ENCODE measurements at regions not wholly inside any gene's neighbourhood (a gene's known extent, or its start where the extent isn't known, plus 50 kb on each side); places are given as distances from the start of the nearest gene placed in this dataset.

DNA sequence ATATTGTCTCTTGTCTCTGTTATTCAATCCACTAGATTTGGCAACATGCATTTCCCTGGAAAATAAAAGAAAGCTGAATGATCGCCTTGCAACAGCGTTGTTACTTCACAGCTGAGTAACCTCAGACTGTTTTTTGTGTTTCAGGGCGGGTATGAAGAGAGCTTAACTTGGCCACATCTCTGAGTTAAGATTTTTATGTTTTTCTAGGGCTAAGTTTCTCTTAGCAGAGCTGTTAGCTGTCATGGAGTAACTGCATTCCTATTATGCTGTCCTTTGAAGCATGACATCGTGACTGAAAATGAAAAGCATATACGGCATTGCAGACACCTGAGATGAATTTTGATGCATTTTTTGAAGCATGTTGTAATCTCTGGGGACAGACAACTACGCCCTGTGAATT lies 1798.9 kb downstream of the PCDH7 start:
- TF ChIP-seq, protein P1, sequence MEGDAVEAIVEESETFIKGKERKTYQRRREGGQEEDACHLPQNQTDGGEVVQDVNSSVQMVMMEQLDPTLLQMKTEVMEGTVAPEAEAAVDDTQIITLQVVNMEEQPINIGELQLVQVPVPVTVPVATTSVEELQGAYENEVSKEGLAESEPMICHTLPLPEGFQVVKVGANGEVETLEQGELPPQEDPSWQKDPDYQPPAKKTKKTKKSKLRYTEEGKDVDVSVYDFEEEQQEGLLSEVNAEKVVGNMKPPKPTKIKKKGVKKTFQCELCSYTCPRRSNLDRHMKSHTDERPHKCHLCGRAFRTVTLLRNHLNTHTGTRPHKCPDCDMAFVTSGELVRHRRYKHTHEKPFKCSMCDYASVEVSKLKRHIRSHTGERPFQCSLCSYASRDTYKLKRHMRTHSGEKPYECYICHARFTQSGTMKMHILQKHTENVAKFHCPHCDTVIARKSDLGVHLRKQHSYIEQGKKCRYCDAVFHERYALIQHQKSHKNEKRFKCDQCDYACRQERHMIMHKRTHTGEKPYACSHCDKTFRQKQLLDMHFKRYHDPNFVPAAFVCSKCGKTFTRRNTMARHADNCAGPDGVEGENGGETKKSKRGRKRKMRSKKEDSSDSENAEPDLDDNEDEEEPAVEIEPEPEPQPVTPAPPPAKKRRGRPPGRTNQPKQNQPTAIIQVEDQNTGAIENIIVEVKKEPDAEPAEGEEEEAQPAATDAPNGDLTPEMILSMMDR (IDR thresholded peaks at IDR 0.05; ENCODE audit: unreplicated experiment) = no peak
- peak; percentile 71 for DNase-seq (ENCODE audit: unreplicated experiment)
- Mint-ChIP-seq H3K9me3 (ENCODE audit: unreplicated experiment) (no peaks in the 10 kb centered on the region), H3K27ac (ENCODE audit: low read depth, unreplicated experiment) (peak overlapping the region; percentile 42), H3K4me1 (ENCODE audit: insufficient read depth, unreplicated experiment) (peaks cover 4% of the 10 kb centered on the region), H3K36me3 (ENCODE audit: insufficient read depth, unreplicated experiment) (no peaks in the 10 kb centered on the region), H3K4me3 (ENCODE audit: unreplicated experiment) (peak overlapping the region; percentile 63), H3K27me3 (ENCODE audit: insufficient read depth, unreplicated experiment) (no peaks in the 10 kb centered on the region)
- no TSS peak for BruUV-seq (replicated peaks)
- ChIA-PET POLR2A (no interaction called here), CTCF (no interaction called here)
- intact Hi-C loops (cut with micrococcal nuclease) = no loop called here

DNA sequence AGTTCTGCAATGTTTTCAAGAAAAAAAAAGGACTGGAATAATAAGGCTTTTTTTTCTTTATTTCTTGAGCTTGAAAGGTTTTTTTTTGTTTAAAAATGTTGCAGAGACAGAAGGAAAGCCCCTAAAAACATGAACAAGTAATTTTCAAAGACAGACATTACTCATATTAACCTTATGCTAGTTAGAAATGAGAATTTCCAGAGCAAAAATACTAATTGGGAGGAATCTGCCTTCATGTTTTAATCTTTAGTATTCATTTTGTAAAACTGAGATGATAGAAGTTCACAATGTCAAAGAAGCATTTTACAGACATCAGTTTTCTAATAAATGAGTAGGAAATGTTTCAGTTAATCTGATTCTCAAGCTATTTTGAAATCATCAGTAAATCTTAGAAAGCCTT lies 1805.3 kb downstream of the PCDH7 start:
- Mint-ChIP-seq H3K9me3 (ENCODE audit: unreplicated experiment) (peaks cover 6% of the 10 kb centered on the region), H3K36me3 (ENCODE audit: insufficient read depth, unreplicated experiment) (no peaks in the 10 kb centered on the region), H3K27ac (ENCODE audit: low read depth, unreplicated experiment) (no peak overlapping the region), H3K4me1 (ENCODE audit: insufficient read depth, unreplicated experiment) (peaks cover under 1% of the 10 kb centered on the region), H3K27me3 (ENCODE audit: insufficient read depth, unreplicated experiment) (no peaks in the 10 kb centered on the region), H3K4me3 (ENCODE audit: unreplicated experiment) (no peak overlapping the region)
- ChIA-PET CTCF (no interaction called here), POLR2A (interaction anchor here (0.7 kb wide), 2 partner anchors 69 to 1643 kb away, joined by 3 read pairs; no protein-coding TSS in a partner anchor)
- DNase-seq (ENCODE audit: unreplicated experiment) = no peak
- intact Hi-C loops (cut with micrococcal nuclease) = no loop called here
- TF ChIP-seq, protein P1 (IDR thresholded peaks at IDR 0.05; ENCODE audit: unreplicated experiment) = no peak
- BruUV-seq (replicated peaks) = no TSS peak

DNA sequence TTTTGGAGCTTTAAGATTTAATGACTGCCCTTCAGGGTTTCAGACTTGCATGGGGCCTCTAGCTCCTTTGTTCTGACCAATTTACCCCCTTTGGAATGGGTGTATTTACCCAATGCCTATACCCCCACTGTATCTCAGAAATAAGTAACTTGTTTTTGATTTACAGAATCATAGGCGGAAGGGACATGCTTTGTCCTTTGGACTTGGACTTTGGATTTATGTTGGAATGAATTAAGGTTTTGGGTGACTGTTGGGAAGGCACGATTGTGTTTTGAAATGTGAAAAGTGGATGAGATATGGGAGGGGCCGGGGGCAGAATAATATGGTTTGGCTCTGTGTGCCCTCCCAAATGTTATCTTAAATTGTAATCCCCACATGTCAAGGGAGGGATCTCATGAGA lies 1824.7 kb downstream of the PCDH7 start:
- Mint-ChIP-seq H3K27me3 (ENCODE audit: insufficient read depth, unreplicated experiment) (no peaks in the 10 kb centered on the region), H3K36me3 (ENCODE audit: insufficient read depth, unreplicated experiment) (peaks cover 7% of the 10 kb centered on the region), H3K4me3 (ENCODE audit: unreplicated experiment) (no peak overlapping the region), H3K27ac (ENCODE audit: low read depth, unreplicated experiment) (no peak overlapping the region), H3K9me3 (ENCODE audit: unreplicated experiment) (no peaks in the 10 kb centered on the region), H3K4me1 (ENCODE audit: insufficient read depth, unreplicated experiment) (no peaks in the 10 kb centered on the region)
- DNase-seq (ENCODE audit: unreplicated experiment) = no peak
- no TSS peak for BruUV-seq (replicated peaks)
- TF ChIP-seq, protein P1 (IDR thresholded peaks at IDR 0.05; ENCODE audit: unreplicated experiment) = no peak
- intact Hi-C loops (cut with micrococcal nuclease) = no loop called here
- CTCF ChIA-PET = no interaction called here
- POLR2A ChIA-PET = interaction anchor here (1.0 kb wide), 1 partner anchor 176 kb away, joined by 3 read pairs; no protein-coding TSS in a partner anchor

DNA sequence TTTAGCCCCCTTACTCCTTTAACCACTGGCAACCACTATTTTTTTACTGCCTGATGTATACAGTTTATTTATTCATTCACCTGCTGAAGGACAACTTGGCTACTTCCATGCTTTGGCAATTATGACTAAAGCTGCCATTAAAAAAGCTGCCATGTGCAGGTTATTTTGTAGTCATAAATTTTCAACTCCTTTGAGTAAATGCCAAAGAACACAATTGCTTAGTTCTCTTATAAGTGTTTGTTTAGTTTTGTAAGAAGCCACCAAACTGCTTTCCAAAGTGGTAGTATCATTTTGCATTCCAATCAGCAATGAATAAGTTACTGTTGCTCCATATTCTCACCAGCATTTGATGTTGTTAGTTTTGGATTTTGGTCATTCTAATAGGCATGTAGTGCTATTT lies 1831.8 kb downstream of the PCDH7 start:
- DNase-seq (ENCODE audit: unreplicated experiment) = peak; percentile 34
- no peak overlapping the region for H3K4me3 Mint-ChIP-seq (ENCODE audit: unreplicated experiment)
- no peaks in the 10 kb centered on the region for H3K36me3 Mint-ChIP-seq (ENCODE audit: insufficient read depth, unreplicated experiment)
- H3K4me1 Mint-ChIP-seq (ENCODE audit: insufficient read depth, unreplicated experiment) = peaks cover 6% of the 10 kb centered on the region
- ChIA-PET CTCF (no interaction called here), POLR2A (interaction anchor here (0.6 kb wide), 1 partner anchor 141 kb away, joined by 4 read pairs; no protein-coding TSS in a partner anchor)
- H3K9me3 Mint-ChIP-seq (ENCODE audit: unreplicated experiment) = no peaks in the 10 kb centered on the region
- no peaks in the 10 kb centered on the region for H3K27me3 Mint-ChIP-seq (ENCODE audit: insufficient read depth, unreplicated experiment)
- BruUV-seq (replicated peaks) = no TSS peak
- TF ChIP-seq, protein P1 (IDR thresholded peaks at IDR 0.05; ENCODE audit: unreplicated experiment) = no peak
- H3K27ac Mint-ChIP-seq (ENCODE audit: low read depth, unreplicated experiment) = peak overlapping the region; percentile 43
- intact Hi-C loops (cut with micrococcal nuclease) = no loop called here

All from MCF 10A (cell line).